ENCODE measurements at regions not wholly inside any gene's neighbourhood (a gene's known extent, or its start where the extent isn't known, plus 50 kb on each side); places are given as distances from the start of the nearest gene placed in this dataset.
A peak's percentile ranks its signal among the peaks of the same experiment; 100 is the strongest.

DNA sequence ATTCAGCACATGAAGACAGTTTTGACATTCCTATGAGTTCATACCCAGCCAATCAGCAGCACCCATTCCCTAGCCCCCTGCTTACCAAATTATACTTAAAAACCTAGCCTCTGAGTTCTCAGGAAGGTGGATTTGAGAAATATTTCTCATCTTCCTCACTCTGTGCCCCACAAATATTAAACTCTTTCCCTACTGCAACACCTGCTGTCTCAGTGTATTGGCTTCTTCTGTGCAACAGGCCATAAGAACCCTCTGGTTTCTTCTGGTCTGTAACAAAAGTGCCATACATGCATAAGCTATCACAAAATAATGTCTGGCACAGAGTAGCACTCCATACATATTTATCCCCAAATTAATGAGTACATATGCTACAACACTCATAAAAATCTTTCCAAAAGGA is 387.4 kb upstream of the CAMK1G start:
- TF ChIP-seq YY1 (IDR thresholded peaks at IDR 0.05; ENCODE audit: low read depth): no peak
- no peak for TF ChIP-seq RAD21 (IDR thresholded peaks at IDR 0.05; ENCODE audit: low read depth)
- TF ChIP-seq CEBPB (IDR thresholded peaks at IDR 0.05): no peak
- TF ChIP-seq FOXM1 (IDR thresholded peaks at IDR 0.05; ENCODE audit: borderline replicate concordance, low read depth): no peak
- TF ChIP-seq, protein P1, sequence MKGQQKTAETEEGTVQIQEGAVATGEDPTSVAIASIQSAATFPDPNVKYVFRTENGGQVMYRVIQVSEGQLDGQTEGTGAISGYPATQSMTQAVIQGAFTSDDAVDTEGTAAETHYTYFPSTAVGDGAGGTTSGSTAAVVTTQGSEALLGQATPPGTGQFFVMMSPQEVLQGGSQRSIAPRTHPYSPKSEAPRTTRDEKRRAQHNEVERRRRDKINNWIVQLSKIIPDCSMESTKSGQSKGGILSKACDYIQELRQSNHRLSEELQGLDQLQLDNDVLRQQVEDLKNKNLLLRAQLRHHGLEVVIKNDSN (IDR thresholded peaks at IDR 0.05): no peak
- TF ChIP-seq EGR1 (IDR thresholded peaks at IDR 0.05): no peak
- TF ChIP-seq TCF12 (IDR thresholded peaks at IDR 0.05; ENCODE audit: low read depth): no peak

DNA sequence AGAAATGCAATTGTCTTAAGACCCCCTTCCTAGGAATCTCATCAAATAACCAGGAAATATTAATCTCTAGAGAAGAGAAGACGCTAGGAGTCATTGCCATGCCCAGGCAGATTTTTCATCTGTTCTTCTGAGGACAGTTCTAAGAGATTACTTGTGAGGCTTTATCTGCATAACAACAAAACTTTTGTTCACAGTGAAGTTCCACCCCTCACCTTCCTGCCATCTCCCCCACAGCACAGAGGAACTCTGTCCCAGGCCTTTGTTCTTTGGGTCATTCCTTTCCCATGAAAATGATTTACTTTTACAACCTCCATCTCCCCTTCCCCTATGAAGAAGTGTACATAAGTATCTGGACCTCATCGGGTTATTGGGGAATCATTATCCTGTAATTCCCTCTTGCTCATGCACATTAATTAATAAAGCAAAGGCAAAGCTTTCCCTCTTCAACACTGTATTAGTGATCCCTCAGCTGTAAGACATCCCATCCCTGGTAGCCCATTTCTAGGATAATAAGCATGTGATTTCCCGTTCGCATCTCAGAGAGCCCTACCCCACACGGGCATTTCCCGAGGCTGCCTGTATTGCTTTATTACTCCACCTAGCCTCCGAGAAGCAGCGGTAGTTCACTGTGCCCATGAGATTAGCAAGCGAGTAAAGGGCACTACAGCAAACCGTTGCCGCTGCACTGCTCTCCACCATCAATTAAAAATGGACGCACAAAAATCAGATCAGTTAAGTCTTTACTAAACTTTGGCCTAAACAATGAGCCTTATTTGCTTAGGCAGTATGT is 384.4 kb upstream of the CAMK1G start:
- TF ChIP-seq YY1 (IDR thresholded peaks at IDR 0.05; ENCODE audit: low read depth) (no peak), CEBPB (IDR thresholded peaks at IDR 0.05) (no peak), CREB1 (IDR thresholded peaks at IDR 0.05; ENCODE audit: low read depth) (no peak), TEAD4 (IDR thresholded peaks at IDR 0.05) (no peak)
- TF ChIP-seq, protein P1 (IDR thresholded peaks at IDR 0.05): no peak
- TF ChIP-seq, protein P2, sequence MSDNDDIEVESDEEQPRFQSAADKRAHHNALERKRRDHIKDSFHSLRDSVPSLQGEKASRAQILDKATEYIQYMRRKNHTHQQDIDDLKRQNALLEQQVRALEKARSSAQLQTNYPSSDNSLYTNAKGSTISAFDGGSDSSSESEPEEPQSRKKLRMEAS (IDR thresholded peaks at IDR 0.05): no peak

DNA sequence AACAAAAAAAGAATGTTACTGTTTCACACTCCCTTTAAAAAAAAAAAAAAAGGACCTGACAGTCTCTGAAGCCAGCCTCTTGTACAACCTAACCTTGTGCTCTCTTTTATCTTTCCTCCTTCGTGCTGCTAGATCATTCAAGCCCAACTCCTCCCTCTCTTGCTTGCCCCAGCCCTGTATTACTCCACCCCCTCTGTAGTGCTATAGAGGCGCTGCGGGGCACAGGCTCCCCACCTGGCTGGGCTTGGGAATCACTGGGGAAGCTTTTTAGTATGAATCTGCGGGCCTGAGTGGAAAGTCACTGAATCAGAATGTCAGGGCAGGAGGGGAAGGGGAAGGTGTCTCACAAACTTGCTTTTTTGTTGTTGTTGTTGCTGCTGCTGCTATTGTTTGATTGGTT is 383.7 kb upstream of the CAMK1G start:
- no peak for TF ChIP-seq RAD21 (IDR thresholded peaks at IDR 0.05; ENCODE audit: low read depth)
- TF ChIP-seq TCF12 (IDR thresholded peaks at IDR 0.05; ENCODE audit: low read depth): no peak
- no peak for TF ChIP-seq CEBPB (IDR thresholded peaks at IDR 0.05)
- no peak for TF ChIP-seq TAF1 (IDR thresholded peaks at IDR 0.05; ENCODE audit: low read depth)
- TF ChIP-seq, protein P2 (IDR thresholded peaks at IDR 0.05): no peak
- TF ChIP-seq, protein P3, sequence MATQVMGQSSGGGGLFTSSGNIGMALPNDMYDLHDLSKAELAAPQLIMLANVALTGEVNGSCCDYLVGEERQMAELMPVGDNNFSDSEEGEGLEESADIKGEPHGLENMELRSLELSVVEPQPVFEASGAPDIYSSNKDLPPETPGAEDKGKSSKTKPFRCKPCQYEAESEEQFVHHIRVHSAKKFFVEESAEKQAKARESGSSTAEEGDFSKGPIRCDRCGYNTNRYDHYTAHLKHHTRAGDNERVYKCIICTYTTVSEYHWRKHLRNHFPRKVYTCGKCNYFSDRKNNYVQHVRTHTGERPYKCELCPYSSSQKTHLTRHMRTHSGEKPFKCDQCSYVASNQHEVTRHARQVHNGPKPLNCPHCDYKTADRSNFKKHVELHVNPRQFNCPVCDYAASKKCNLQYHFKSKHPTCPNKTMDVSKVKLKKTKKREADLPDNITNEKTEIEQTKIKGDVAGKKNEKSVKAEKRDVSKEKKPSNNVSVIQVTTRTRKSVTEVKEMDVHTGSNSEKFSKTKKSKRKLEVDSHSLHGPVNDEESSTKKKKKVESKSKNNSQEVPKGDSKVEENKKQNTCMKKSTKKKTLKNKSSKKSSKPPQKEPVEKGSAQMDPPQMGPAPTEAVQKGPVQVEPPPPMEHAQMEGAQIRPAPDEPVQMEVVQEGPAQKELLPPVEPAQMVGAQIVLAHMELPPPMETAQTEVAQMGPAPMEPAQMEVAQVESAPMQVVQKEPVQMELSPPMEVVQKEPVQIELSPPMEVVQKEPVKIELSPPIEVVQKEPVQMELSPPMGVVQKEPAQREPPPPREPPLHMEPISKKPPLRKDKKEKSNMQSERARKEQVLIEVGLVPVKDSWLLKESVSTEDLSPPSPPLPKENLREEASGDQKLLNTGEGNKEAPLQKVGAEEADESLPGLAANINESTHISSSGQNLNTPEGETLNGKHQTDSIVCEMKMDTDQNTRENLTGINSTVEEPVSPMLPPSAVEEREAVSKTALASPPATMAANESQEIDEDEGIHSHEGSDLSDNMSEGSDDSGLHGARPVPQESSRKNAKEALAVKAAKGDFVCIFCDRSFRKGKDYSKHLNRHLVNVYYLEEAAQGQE (IDR thresholded peaks at IDR 0.05; ENCODE audit: low read depth): no peak
- TF ChIP-seq TEAD4 (IDR thresholded peaks at IDR 0.05): no peak
- TF ChIP-seq FOXM1 (IDR thresholded peaks at IDR 0.05; ENCODE audit: borderline replicate concordance, low read depth): no peak
- no peak for TF ChIP-seq ZBTB7A (IDR thresholded peaks at IDR 0.05; ENCODE audit: low read depth)
- TF ChIP-seq YY1 (IDR thresholded peaks at IDR 0.05; ENCODE audit: low read depth): no peak
- no peak for TF ChIP-seq NFIC (IDR thresholded peaks at IDR 0.05)
- no peak for TF ChIP-seq CREB1 (IDR thresholded peaks at IDR 0.05; ENCODE audit: low read depth)
- TF ChIP-seq EP300 (IDR thresholded peaks at IDR 0.05; ENCODE audit: borderline replicate concordance): no peak
- TF ChIP-seq, protein P1 (IDR thresholded peaks at IDR 0.05): no peak
- no peak for TF ChIP-seq EGR1 (IDR thresholded peaks at IDR 0.05)

DNA sequence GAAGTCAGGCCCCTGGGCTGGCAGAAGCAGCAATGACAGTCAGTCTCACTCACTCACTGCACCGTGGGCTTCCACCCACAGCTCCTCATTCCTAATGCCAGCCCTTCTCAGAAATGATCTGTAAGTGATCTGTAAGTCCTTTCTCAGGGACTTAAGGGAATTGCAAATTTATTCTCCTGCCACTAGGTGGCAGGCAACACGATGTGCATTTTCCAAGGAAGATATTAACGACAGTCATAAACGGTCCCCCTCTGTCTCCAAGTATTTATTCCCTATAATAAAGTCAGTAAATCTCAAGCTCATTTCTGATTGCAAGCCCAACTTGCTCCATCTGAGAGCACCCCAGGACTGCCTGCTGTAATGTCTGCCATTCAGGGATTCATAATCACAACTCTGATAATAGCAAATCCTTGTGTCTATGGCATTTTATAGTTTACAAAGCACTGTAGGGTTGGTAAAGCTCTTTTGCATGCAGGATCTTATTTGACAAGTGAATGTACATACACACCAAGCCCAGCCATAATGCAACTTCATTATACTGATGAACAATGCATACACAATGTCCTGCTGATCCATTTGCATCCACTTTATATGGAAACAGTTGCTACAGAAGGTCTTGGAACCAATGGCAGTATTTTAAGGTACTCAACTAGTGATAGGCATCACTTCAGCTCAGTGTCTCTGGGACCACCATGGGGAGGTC is 380.5 kb upstream of the CAMK1G start:
- TF ChIP-seq TEAD4 (IDR thresholded peaks at IDR 0.05) (no peak), RAD21 (IDR thresholded peaks at IDR 0.05; ENCODE audit: low read depth) (peak; percentile 39), ZBTB7A (IDR thresholded peaks at IDR 0.05; ENCODE audit: low read depth) (no peak)

DNA sequence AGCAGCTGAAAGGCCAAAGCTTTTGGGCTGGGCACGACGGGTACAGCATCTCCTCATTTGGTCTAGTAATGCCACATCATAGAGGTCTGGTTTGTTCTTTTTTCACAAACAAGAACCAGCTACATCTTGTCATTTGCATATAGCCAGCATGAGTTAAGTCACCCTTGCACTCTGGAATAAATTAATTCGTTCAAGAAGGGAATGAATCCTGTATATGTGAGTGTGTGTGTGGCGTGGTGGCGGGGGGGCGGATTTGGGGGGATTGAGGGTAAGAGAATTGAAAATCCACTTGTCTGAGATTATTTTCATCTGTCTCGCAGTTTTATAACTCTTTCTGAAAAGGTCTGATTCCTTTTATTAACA is 380.0 kb upstream of the CAMK1G start:
- TF ChIP-seq CREB1 (IDR thresholded peaks at IDR 0.05; ENCODE audit: low read depth): no peak
- TF ChIP-seq, protein P3 (IDR thresholded peaks at IDR 0.05; ENCODE audit: low read depth): no peak
- no peak for TF ChIP-seq NFIC (IDR thresholded peaks at IDR 0.05)
- TF ChIP-seq FOXM1 (IDR thresholded peaks at IDR 0.05; ENCODE audit: borderline replicate concordance, low read depth): no peak
- TF ChIP-seq TAF1 (IDR thresholded peaks at IDR 0.05; ENCODE audit: low read depth): no peak
- TF ChIP-seq, protein P1 (IDR thresholded peaks at IDR 0.05): no peak
- TF ChIP-seq ZBTB7A (IDR thresholded peaks at IDR 0.05; ENCODE audit: low read depth): no peak
- TF ChIP-seq TCF12 (IDR thresholded peaks at IDR 0.05; ENCODE audit: low read depth): no peak
- no peak for TF ChIP-seq EP300 (IDR thresholded peaks at IDR 0.05; ENCODE audit: borderline replicate concordance)
- TF ChIP-seq, protein P2 (IDR thresholded peaks at IDR 0.05): no peak
- no peak for TF ChIP-seq EGR1 (IDR thresholded peaks at IDR 0.05)

Measured in Ishikawa (cell line).